Stimulated activated naive CD4-positive, alpha-beta T cell (primary cell): ENCODE measurements at regions not wholly inside any gene's neighbourhood (a gene's known extent, or its start where the extent isn't known, plus 50 kb on each side); places are given as distances from the start of the nearest gene placed in this dataset.
"Not testable (repeated sequence)": the region's sequence is repeated elsewhere in the genome, so short reads cannot be mapped to it uniquely, and the experiment has no call there.

Source experiments
- DNase-seq, 6 experiments: peaks; one replicate each; lab custom pipeline; 2025; lab: John Stamatoyannopoulos, UW

- DNase-seq = no peak
Measured at GRCh38 chr22:49697047-49697446, 130.6 kb downstream of the BRD1 start.

- DNase-seq = no peak
Measured at GRCh38 chr22:49694462-49695260, 133.0 kb downstream of the BRD1 start.

- DNase-seq = no peak
Measured at GRCh38 chr22:49693848-49694247, 133.8 kb downstream of the BRD1 start.

GRCh38 chr22:49693416-49693815, 134.3 kb downstream of the BRD1 start:
- DNase-seq = no peak

- peak in 1 of 6 experiments; percentile 40 for DNase-seq
Measured at GRCh38 chr22:49692499-49693225, 135.0 kb downstream of the BRD1 start.

- DNase-seq = no peak
Measured at GRCh38 chr22:49691256-49691655, 136.4 kb downstream of the BRD1 start.

GRCh38 chr22:49690454-49690853, 137.2 kb downstream of the BRD1 start:
- DNase-seq = no peak

GRCh38 chr22:49689858-49690257, 137.8 kb downstream of the BRD1 start:
- DNase-seq = no peak

- no peak for DNase-seq
Measured at GRCh38 chr22:49689255-49689770, 138.4 kb downstream of the BRD1 start.

- DNase-seq = no peak
Measured at GRCh38 chr22:49688516-49689254, 139.0 kb downstream of the BRD1 start.

- DNase-seq = no peak
Measured at GRCh38 chr22:49687786-49688515, 139.7 kb downstream of the BRD1 start.

- no peak for DNase-seq
Measured at GRCh38 chr22:49687333-49687732, 140.3 kb downstream of the BRD1 start.

- no peak for DNase-seq
Measured at GRCh38 chr22:49686495-49687219, 141.0 kb downstream of the BRD1 start.

GRCh38 chr22:49685686-49686085, 142.0 kb downstream of the BRD1 start:
- DNase-seq = no peak

GRCh38 chr22:49685116-49685515, 142.6 kb downstream of the BRD1 start:
- DNase-seq = no peak

- no peak for DNase-seq
Measured at GRCh38 chr22:49683032-49683431, 144.6 kb downstream of the BRD1 start.

- not testable (repeated sequence) for DNase-seq
Measured at GRCh38 chr22:49680819-49681218, 146.9 kb downstream of the BRD1 start.

- no peak for DNase-seq
Measured at GRCh38 chr22:49678842-49679170, 148.9 kb downstream of the BRD1 start.

GRCh38 chr22:49678137-49678841, 149.4 kb downstream of the BRD1 start:
- DNase-seq = peak in 3 of 6 experiments; percentile 11 to 20 (median 19)

GRCh38 chr22:49677495-49677889, 150.2 kb downstream of the BRD1 start:
- DNase-seq = no peak
